Skeletal muscle satellite cell (primary cell): ENCODE measurements at regions not wholly inside any gene's neighbourhood (a gene's known extent, or its start where the extent isn't known, plus 50 kb on each side); places are given as distances from the start of the nearest gene placed in this dataset.

ENCODE experiments used
- H3K27me3 ChIP-seq: 2 replicates; pipeline ENCODE4 v1.7.0; 2013; ENCODE audit warnings: low read length; ENCODE audit not compliant: control insufficient read depth, insufficient read depth
- H3K36me3 ChIP-seq: 2 replicates; pipeline ENCODE4 v1.7.0; 2013; ENCODE audit warnings: mild to moderate bottlenecking, control low read depth, low read length; ENCODE audit not compliant: insufficient read depth
- H3K4me1 ChIP-seq: 2 replicates; pipeline ENCODE4 v1.7.0; 2013; ENCODE audit warnings: low read length; ENCODE audit not compliant: control insufficient read depth, insufficient read depth
- H3K4me2 ChIP-seq: 2 replicates; pipeline ENCODE4 v1.7.0; 2013; ENCODE audit warnings: mild to moderate bottlenecking, low read length
- H3K4me3 ChIP-seq: 2 replicates; pipeline ENCODE4 v1.7.0; 2013; ENCODE audit warnings: low read length
- H3K9ac ChIP-seq: 2 replicates; pipeline ENCODE4 v1.7.0; 2013; ENCODE audit warnings: mild to moderate bottlenecking, low read depth, low read length, moderate library complexity
- H3K9me3 ChIP-seq: replicated peaks from 2 replicates; pipeline ENCODE4 v1.7.0; 2013; ENCODE audit warnings: mild to moderate bottlenecking, control low read depth, low read length

DNA sequence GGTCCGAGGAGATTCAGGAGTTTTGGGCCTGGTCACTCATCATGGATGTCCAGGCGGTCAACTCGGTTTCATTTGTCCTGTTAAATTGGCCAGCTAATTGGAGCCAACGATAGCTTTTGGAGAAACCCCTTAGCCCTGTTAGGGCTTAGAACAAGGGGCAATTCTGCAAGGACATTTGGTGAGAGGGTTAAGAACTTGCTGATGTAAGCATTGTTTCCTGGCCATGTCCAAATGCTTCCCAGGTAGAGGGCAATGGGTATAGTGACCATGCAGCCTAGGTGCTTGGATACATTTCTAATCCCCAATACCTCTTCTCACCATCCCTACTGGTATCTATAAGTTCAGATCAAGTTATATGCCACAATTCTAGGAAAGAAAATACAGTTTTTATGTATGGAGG is 131.5 kb downstream of the RPS24 start:
- peaks cover 33% of the 10 kb centered on the region for H3K27me3 ChIP-seq
- no peaks in the 10 kb centered on the region for H3K36me3 ChIP-seq
- no peak overlapping the region for H3K4me3 ChIP-seq
- no peak overlapping the region for H3K9ac ChIP-seq
- no peaks in the 10 kb centered on the region for H3K9me3 ChIP-seq
- no peaks in the 10 kb centered on the region for H3K4me1 ChIP-seq
- H3K4me2 ChIP-seq, result no peak overlapping the region

DNA sequence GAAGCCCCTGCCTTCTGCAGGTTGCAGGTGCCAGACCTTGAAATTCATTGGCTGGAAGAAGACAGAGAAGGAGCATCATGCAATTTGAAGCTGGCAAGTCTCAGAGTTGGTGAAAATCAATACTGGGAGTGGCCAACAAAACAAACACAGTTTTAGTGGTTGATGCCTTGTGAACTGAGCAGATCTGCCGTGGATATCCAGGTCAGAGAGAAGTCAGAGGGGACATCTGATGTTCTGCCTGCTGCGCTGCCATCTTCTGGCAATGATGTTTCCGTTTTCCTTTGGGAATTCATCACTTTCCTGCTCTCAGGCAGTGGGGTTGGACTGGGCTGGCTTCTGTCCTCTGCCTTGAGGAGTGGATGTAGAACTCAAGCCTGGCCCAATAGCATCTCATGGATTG is 132.0 kb downstream of the RPS24 start:
- Histone ChIP-seq H3K9ac (no peak overlapping the region), H3K4me3 (no peak overlapping the region), H3K4me1 (no peaks in the 10 kb centered on the region), H3K27me3 (peaks cover 31% of the 10 kb centered on the region), H3K9me3 (no peaks in the 10 kb centered on the region), H3K4me2 (no peak overlapping the region), H3K36me3 (no peaks in the 10 kb centered on the region)

DNA sequence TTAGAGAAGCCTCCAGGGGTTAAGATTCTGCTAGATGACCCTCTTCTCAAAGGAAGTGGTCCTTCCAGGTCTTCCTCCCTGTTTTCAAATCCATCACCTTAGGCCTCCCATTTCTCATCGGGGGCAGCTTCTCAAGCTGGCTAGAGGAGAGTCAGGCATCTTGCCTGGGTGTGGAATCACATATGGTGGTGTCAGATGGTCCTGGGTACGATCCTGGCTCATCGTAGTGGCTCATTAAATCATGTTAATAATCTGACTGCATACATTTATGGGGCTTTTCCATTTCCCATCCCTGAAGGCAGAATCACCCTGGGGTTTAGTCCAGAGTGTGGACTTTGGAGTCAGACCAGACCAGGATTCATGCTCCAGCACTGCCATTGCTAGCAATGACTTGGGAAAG is 132.6 kb downstream of the RPS24 start:
- Histone ChIP-seq H3K9me3 (no peaks in the 10 kb centered on the region), H3K36me3 (no peaks in the 10 kb centered on the region), H3K4me3 (no peak overlapping the region), H3K9ac (no peak overlapping the region), H3K4me1 (no peaks in the 10 kb centered on the region), H3K27me3 (peaks cover 27% of the 10 kb centered on the region), H3K4me2 (no peak overlapping the region)

DNA sequence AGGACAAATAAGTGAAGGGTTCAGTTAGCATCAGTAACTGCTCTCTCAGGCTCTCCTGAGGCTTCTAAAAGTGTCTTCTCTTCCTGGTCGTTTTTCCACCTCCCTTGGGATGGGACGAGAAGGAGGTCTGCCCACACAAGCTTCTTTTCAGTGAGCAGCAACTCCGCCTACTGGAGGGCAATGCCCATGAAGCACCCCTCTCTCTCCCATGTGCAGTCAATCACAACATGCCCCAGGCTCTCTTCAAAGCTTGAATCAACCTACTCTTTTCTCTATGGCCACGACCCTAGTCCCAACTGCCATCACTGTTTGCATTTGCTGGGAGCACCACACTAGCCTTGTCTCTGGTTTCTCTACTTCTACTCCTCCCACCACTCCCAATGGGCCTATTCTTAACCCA is 135.6 kb downstream of the RPS24 start:
- peaks cover 26% of the 10 kb centered on the region for H3K27me3 ChIP-seq
- no peak overlapping the region for H3K4me3 ChIP-seq
- H3K4me1 ChIP-seq, result no peaks in the 10 kb centered on the region
- no peaks in the 10 kb centered on the region for H3K9me3 ChIP-seq
- no peak overlapping the region for H3K9ac ChIP-seq
- no peaks in the 10 kb centered on the region for H3K36me3 ChIP-seq
- H3K4me2 ChIP-seq, result no peak overlapping the region

DNA sequence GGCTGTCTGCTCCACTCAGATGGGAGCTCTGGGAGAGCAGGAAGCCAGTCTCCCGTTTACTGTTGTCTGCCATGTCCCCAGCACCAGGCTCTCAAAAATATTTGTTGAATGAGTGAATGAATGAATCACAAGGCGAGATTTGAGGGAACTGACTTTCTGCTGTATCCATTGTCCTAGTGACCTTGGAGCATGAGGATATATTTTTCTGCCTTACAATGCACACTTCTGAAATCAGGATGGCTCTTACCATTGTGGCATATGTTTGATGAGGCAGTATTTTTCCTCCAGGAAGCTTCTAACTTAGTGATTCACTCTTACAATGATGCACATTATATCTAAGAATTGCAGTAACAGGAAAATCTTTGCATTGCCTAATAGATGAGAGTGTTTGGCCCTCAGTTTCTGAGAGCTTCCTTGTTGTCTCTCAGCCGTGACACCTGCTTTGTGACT is 136.4 kb downstream of the RPS24 start:
- H3K36me3 ChIP-seq, result no peaks in the 10 kb centered on the region
- no peak overlapping the region for H3K9ac ChIP-seq
- H3K4me3 ChIP-seq, result no peak overlapping the region
- no peaks in the 10 kb centered on the region for H3K9me3 ChIP-seq
- peaks cover 26% of the 10 kb centered on the region for H3K27me3 ChIP-seq
- H3K4me2 ChIP-seq, result no peak overlapping the region
- H3K4me1 ChIP-seq, result no peaks in the 10 kb centered on the region

DNA sequence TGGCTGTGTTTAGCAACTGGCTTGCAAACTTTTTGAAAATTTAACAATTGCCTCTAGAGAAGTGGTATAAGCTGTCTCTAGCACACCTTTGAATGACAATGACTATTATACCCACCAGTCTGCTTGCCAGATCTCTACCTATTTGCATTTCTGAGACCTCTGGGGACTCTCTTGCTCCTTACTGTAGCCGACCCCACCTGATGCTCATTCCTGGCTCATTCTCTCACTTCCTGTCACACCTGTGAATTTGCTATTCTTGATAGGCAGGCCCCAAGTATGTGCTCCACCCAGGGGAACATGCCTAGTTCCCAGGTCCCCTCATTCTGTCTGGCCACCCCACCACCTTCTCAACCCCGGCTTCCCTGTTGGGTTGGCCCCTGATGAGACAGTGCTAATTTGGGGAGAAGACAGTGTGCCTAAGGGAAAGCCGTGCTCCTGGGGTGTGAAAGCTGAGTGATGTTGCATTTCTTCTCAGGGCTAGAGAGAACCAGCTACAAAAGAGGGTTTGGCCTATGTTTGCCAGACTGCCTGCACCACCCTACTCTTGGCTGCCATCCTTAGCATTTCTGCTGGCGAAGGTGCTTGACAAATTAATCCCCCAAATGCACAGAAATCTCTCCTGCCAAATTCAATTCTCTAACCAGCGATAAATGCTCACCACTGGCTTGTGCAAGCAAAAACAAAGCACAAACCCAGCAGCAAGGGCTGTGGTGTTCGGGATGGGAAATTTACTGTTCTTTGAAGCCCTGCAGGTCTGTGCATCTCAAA is 138.2 kb downstream of the RPS24 start:
- Histone ChIP-seq H3K27me3 (peaks cover 30% of the 10 kb centered on the region), H3K4me3 (no peak overlapping the region), H3K4me1 (no peaks in the 10 kb centered on the region), H3K4me2 (no peak overlapping the region), H3K9me3 (no peaks in the 10 kb centered on the region), H3K36me3 (no peaks in the 10 kb centered on the region), H3K9ac (no peak overlapping the region)

DNA sequence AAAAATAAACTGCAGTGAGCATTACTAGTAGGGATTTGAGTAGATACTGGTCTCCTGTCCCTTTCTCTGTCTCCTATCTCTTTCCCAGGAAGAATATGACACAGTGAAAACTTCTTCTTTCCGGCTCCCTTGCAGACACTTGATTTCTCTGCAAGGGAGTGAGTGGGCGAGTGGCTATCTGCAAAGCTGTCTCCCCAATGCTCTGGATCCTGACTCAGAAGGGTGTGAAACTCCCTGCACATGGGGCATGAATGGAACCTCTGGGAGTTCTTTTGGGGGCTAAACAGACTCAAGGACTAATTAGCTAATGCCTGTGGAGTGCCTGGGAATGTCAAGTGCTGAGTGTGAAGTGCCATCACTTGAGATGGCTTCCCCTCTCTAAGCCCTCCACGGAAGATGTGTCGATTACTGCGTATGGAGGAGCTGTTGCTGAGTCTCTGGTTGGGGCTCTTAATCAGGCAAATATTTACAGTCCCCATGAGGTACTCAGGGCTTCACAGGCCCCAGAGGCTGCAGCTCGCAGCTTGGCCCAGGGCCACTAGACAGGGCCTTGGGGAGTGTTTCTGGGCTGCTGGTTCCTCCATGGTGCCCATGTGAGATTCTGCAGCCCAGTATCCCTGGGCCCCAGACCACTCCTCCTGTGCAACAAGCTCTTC is 139.8 kb downstream of the RPS24 start:
- Histone ChIP-seq H3K4me3 (no peak overlapping the region), H3K9ac (no peak overlapping the region), H3K36me3 (no peaks in the 10 kb centered on the region), H3K4me1 (no peaks in the 10 kb centered on the region), H3K27me3 (peaks cover 45% of the 10 kb centered on the region), H3K4me2 (no peak overlapping the region), H3K9me3 (no peaks in the 10 kb centered on the region)

DNA sequence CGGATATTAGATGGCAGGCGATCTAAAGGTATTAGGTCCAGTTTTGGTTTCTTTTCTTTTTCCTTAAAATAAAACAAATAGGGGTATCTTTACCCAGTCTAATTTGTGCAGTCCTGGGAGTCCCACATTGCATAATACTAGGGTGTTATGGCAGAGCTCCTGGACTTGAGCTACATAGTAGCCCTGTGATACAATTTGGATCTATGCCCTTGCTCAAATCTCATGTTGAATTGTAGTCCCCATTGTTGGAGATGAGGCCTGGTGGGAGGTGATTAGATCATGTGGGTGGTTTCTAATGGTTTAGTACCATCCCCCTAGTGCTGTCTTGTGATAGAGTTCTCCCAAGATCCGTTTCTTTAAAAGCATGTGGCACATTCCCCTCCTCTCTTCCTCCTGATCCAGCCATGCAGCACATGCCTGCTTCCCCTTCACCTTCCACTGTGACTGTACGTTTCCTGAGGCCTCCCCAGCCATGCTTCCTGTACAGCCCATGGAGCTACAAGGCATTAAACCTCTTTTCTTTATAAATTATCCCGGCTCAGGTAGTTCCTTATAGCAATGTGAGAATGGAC is 141.9 kb downstream of the RPS24 start:
- no peaks in the 10 kb centered on the region for H3K36me3 ChIP-seq
- no peaks in the 10 kb centered on the region for H3K4me1 ChIP-seq
- peaks cover 58% of the 10 kb centered on the region for H3K27me3 ChIP-seq
- no peak overlapping the region for H3K4me3 ChIP-seq
- no peak overlapping the region for H3K4me2 ChIP-seq
- H3K9me3 ChIP-seq, result no peaks in the 10 kb centered on the region
- no peak overlapping the region for H3K9ac ChIP-seq

DNA sequence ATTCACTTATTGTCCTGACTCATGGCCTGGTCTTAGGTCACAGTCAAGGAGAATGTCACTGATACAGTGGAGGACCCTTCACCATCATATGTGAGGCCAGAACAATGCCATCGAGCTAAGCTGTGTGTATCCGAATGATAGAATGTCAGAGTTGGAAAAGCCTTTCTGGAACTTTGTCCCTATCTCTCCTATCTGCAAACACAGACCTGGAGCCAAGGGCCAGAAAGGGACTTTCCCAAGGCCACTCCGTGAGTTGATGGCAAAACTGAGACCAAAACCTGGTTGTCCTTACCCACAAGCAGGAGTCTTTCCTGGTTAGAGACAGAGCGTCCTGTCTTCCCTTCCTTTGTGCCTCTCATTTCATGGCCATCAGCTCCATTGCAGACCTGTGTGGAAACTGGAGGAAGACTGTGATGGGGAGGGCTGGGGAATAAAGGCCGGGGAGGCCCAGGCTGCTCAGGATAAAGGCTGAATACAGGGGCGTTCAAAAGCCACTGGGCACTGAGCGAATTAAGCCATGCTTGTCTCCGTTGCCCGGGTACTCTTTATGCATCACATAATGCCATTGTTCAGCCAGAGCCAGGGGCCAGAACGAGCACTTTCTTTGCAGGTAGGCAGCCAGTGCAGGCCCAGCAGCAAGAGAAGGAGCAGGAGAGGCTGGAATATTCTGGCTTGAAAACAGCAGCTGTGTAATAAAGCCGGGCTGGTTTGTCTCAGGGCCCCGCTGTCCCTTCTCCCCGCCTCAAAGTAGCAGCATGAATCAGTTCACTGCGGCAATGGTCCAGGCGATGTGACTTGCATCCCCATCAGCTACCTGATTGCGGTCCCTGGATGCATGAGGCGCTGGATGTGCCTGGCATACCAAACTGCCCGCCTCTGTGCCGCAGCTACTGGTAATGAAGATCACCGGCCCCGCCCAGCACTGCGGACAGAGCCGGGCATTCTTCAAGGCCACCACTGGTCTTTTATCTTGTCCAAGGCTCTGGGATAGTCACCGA is 143.0 kb downstream of the RPS24 start:
- Histone ChIP-seq H3K9me3 (no peaks in the 10 kb centered on the region), H3K4me2 (no peak overlapping the region), H3K9ac (no peak overlapping the region), H3K36me3 (no peaks in the 10 kb centered on the region), H3K27me3 (peaks cover 69% of the 10 kb centered on the region), H3K4me3 (no peak overlapping the region), H3K4me1 (no peaks in the 10 kb centered on the region)

DNA sequence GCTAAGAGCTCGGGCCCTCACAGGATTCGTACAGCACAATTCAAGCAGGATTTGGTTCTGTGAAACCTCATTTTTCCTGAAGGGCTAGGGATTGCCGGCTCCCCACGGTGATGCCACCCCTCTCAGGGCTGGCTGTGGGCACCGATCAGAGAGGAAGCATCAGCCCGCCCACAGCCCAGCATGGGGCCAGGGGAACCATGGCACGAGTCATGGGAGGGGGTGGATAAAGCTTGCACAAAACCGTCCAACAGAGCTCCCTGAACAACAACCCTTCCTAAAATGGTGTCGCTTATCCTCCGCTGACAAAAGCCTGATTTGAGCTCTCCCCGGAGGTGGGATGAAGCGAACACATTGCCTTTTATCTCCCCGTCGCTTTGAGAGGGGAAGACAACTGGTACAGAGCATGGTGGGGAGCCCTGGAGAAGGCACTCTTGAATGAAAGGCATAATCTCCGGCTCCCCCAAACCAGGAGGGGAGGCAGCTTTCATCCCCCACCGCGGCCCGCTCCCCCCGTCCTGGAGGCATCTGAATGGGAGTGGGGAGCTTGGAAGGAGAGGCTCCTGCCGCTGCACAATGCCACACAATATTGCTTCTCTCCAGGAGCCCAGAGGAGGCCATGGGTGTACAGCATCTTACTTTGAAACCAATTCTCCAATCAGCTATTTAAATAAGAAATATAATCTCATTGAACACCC is 144.0 kb downstream of the RPS24 start:
- Histone ChIP-seq H3K9ac (no peak overlapping the region), H3K4me2 (no peak overlapping the region), H3K27me3 (peaks cover 71% of the 10 kb centered on the region), H3K4me3 (no peak overlapping the region), H3K9me3 (no peaks in the 10 kb centered on the region), H3K4me1 (no peaks in the 10 kb centered on the region), H3K36me3 (no peaks in the 10 kb centered on the region)
